ENCODE measurements at regions not wholly inside any gene's neighbourhood (a gene's known extent, or its start where the extent isn't known, plus 50 kb on each side); places are given as distances from the start of the nearest gene placed in this dataset.

- TF ChIP-seq POLR2A (IDR thresholded peaks at IDR 0.05; ENCODE audit: low read depth, low read length) (no peak), POLR2AphosphoS5 (IDR thresholded peaks at IDR 0.05; ENCODE audit: low read depth, low read length) (no peak), TAF1 (IDR thresholded peaks at IDR 0.05; ENCODE audit: low read depth, low read length) (no peak)
These were observed 561.3 kb upstream of the INTU start for GRCh38 chr4:127071443-127071842.
